NCI-H345 treated with DMSO at 0.1 percent for 48 hours (cell line): ENCODE measurements at regions not wholly inside any gene's neighbourhood (a gene's known extent, or its start where the extent isn't known, plus 50 kb on each side); places are given as distances from the start of the nearest gene placed in this dataset.
"Not testable (repeated sequence)": the region's sequence is repeated elsewhere in the genome, so short reads cannot be mapped to it uniquely, and the experiment has no call there.

Experiments used
- DNase-seq: peaks from one replicate; lab custom pipeline; 2025; ENCODE audit not compliant: unreplicated experiment; lab: John Stamatoyannopoulos, UW

- not testable (repeated sequence) for DNase-seq
Observed at GRCh38 chr13:55178582-55178981, 1962.1 kb upstream of the PRR20A start.

- no peak for DNase-seq
Observed at GRCh38 chr13:55190996-55191395, 1949.7 kb upstream of the PRR20A start.

- no peak for DNase-seq
Observed at GRCh38 chr13:55199134-55199533, 1941.6 kb upstream of the PRR20A start.

- DNase-seq, result no peak
Observed at GRCh38 chr13:55214841-55215345, 1925.8 kb upstream of the PRR20A start.

- DNase-seq, result no peak
Observed at GRCh38 chr13:55219538-55219937, 1921.2 kb upstream of the PRR20A start.

- DNase-seq, result no peak
Observed at GRCh38 chr13:55229906-55230569, 1910.7 kb upstream of the PRR20A start.

GRCh38 chr13:55230570-55230908, 1910.2 kb upstream of the PRR20A start:
- no peak for DNase-seq

GRCh38 chr13:55234311-55234710, 1906.4 kb upstream of the PRR20A start:
- DNase-seq, result no peak

GRCh38 chr13:55245005-55245644, 1895.6 kb upstream of the PRR20A start:
- DNase-seq, result no peak

- no peak for DNase-seq
Observed at GRCh38 chr13:55255236-55255635, 1885.5 kb upstream of the PRR20A start.

GRCh38 chr13:55263045-55263444, 1877.7 kb upstream of the PRR20A start:
- no peak for DNase-seq

- DNase-seq, result no peak
Observed at GRCh38 chr13:55266644-55267043, 1874.1 kb upstream of the PRR20A start.

GRCh38 chr13:55298201-55298600, 1842.5 kb upstream of the PRR20A start:
- DNase-seq, result no peak

- no peak for DNase-seq
Observed at GRCh38 chr13:55302568-55302967, 1838.2 kb upstream of the PRR20A start.

GRCh38 chr13:55307909-55308308, 1832.8 kb upstream of the PRR20A start:
- DNase-seq, result no peak

GRCh38 chr13:55341891-55342290, 1798.8 kb upstream of the PRR20A start:
- DNase-seq, result no peak

- DNase-seq, result no peak
Observed at GRCh38 chr13:55345224-55345623, 1795.5 kb upstream of the PRR20A start.

GRCh38 chr13:55347528-55347927, 1793.2 kb upstream of the PRR20A start:
- no peak for DNase-seq

GRCh38 chr13:55359067-55359466, 1781.7 kb upstream of the PRR20A start:
- DNase-seq, result no peak

GRCh38 chr13:55361141-55361540, 1779.6 kb upstream of the PRR20A start:
- DNase-seq, result no peak

- DNase-seq, result no peak
Observed at GRCh38 chr13:55366676-55367075, 1774.0 kb upstream of the PRR20A start.

- DNase-seq, result no peak
Observed at GRCh38 chr13:55394470-55394869, 1746.2 kb upstream of the PRR20A start.

- DNase-seq, result no peak
Observed at GRCh38 chr13:55402870-55403269, 1737.8 kb upstream of the PRR20A start.
